Right lobe of liver (tissue), 4 donors: ENCODE measurements at regions not wholly inside any gene's neighbourhood (a gene's known extent, or its start where the extent isn't known, plus 50 kb on each side); places are given as distances from the start of the nearest gene placed in this dataset.

Experiments used
- POLR2A ChIP-seq: fragments of 450-650 bp; IDR thresholded peaks from one replicate; pipeline ENCODE4 v1.6.1; 2017; ENCODE audit warnings: antibody characterized with exemption, mild to moderate bottlenecking
- TF ChIP-seq, protein P1 (sequence below), 4 donors: fragments of 200-600 bp in 3 of 4; fragments of 450-650 bp in 1 of 4; IDR thresholded peaks; one replicate each; pipeline versions ENCODE4 v1.5.1 to v1.8.0; 2016 to 2022; ENCODE audit warnings: antibody characterized with exemption in 4 of 4, mild to moderate bottlenecking in 2 of 4
- donor health status: DM: no; HTN: no; CAD: no.
- donor health status: DM: no; HTN: no; CAD: no.
- donor health status: DM: no; HTN: yes; CAD: no.

DNA sequence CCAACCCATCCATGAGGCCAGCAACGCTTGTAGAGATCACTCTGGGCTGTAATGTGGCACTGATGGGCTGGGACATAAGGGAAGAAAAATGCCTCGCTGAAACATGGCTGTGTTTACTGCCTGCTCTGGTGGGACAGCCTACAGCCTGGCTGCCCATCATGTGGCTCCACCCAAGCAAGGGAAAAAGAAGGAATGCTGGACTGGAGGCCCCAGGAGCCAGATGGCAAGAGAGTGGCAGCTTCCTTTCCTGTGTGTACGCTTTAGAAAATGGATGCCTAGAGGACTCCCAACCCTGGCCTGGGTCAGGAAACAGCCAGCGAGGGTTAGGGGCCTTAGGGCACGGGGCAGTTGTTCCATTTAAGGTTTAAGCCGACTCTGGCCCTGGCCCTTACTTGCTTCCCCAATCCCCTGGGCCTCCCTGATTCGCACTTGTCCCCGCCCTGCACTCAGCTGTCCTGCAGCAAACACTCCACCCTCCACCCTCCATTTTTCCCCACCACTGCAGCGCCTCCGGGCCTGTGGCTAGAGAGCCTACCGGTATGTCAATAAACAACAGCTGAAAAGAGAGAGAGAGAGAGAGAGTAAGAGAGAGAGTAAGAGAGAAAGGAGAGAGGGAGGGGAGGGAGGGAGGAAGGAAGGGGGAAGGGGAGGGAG is 819.4 kb downstream of the SEMA5A start:
- TF ChIP-seq, protein P1, sequence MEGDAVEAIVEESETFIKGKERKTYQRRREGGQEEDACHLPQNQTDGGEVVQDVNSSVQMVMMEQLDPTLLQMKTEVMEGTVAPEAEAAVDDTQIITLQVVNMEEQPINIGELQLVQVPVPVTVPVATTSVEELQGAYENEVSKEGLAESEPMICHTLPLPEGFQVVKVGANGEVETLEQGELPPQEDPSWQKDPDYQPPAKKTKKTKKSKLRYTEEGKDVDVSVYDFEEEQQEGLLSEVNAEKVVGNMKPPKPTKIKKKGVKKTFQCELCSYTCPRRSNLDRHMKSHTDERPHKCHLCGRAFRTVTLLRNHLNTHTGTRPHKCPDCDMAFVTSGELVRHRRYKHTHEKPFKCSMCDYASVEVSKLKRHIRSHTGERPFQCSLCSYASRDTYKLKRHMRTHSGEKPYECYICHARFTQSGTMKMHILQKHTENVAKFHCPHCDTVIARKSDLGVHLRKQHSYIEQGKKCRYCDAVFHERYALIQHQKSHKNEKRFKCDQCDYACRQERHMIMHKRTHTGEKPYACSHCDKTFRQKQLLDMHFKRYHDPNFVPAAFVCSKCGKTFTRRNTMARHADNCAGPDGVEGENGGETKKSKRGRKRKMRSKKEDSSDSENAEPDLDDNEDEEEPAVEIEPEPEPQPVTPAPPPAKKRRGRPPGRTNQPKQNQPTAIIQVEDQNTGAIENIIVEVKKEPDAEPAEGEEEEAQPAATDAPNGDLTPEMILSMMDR (IDR thresholded peaks at IDR 0.05) = no peak
- TF ChIP-seq POLR2A = no peak
